Colonic mucosa (tissue), 4 donors: ENCODE measurements at regions not wholly inside any gene's neighbourhood (a gene's known extent, or its start where the extent isn't known, plus 50 kb on each side); places are given as distances from the start of the nearest gene placed in this dataset.

Experiments used
- DNase-seq: peaks from one replicate; pipeline ENCODE4 v3.0.0-alpha.2; 2020
- H3K27ac ChIP-seq: fragments of 200-600 bp; one replicate; pipeline ENCODE4 v1.8.0; 2021
- H3K27me3 ChIP-seq: fragments of 200-600 bp; one replicate; pipeline ENCODE4 v1.8.0; 2021
- H3K36me3 ChIP-seq: fragments of 200-600 bp; one replicate; pipeline ENCODE4 v1.8.0; 2021
- H3K4me1 ChIP-seq: fragments of 200-600 bp; one replicate; pipeline ENCODE4 v1.8.0; 2021; ENCODE audit warnings: mild to moderate bottlenecking
- H3K4me3 ChIP-seq: fragments of 200-600 bp; one replicate; pipeline ENCODE4 v1.8.0; 2021
- H3K9ac ChIP-seq, 2 donors: one replicate each; pipeline ENCODE4 v1.7.0; 2013; ENCODE audit warnings: control low read depth in 2 of 2, low read depth in 2 of 2, low read length in 2 of 2
- H3K9me3 ChIP-seq: fragments of 200-600 bp; one replicate; pipeline ENCODE4 v1.8.0; 2021
- intact Hi-C: fragments of 100-400 bp; cut with DNase I; formaldehyde crosslinking; loops from one replicate; pipeline ENCODE4 v1.14.1; 2022
- TF ChIP-seq, protein P1 (sequence below): fragments of 200-600 bp; IDR thresholded peaks from one replicate; pipeline ENCODE4 v1.8.0; 2022; ENCODE audit warnings: antibody characterized with exemption, mild to moderate bottlenecking
- donor health status: healthy.
- donor health status: DM: no; HTN: no; CAD: no.
- donor health status: DM: no; HTN: no; CAD: no.

DNA sequence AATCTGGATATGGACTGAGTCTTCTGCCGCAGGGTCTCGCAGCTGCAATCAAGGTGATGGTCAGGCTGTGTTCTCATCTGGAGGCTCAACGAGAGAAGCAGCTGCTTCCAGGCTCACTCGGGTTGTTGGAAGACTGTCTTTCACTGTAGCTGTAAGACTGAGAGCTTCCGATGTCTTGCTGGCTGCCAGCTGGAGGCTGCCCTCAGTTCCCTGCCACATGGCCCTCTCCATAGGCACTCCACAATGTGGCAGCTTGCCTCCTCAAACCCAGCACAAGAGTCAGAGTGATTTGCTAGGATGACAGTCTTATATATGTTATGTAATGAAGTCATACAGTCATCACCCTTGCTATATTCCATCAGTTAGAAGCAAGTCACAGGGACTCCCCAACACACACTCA is 290.5 kb upstream of the CDYL start:
- Histone ChIP-seq H3K27me3 (no peaks in the 10 kb centered on the region), H3K4me3 (no peak overlapping the region), H3K27ac (no peak overlapping the region), H3K4me1 (no peaks in the 10 kb centered on the region), H3K9ac (no peak overlapping the region), H3K9me3 (no peaks in the 10 kb centered on the region), H3K36me3 (no peaks in the 10 kb centered on the region)
- intact Hi-C loops = no loop called here
- no peak for DNase-seq
- TF ChIP-seq, protein P1, sequence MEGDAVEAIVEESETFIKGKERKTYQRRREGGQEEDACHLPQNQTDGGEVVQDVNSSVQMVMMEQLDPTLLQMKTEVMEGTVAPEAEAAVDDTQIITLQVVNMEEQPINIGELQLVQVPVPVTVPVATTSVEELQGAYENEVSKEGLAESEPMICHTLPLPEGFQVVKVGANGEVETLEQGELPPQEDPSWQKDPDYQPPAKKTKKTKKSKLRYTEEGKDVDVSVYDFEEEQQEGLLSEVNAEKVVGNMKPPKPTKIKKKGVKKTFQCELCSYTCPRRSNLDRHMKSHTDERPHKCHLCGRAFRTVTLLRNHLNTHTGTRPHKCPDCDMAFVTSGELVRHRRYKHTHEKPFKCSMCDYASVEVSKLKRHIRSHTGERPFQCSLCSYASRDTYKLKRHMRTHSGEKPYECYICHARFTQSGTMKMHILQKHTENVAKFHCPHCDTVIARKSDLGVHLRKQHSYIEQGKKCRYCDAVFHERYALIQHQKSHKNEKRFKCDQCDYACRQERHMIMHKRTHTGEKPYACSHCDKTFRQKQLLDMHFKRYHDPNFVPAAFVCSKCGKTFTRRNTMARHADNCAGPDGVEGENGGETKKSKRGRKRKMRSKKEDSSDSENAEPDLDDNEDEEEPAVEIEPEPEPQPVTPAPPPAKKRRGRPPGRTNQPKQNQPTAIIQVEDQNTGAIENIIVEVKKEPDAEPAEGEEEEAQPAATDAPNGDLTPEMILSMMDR = no peak

DNA sequence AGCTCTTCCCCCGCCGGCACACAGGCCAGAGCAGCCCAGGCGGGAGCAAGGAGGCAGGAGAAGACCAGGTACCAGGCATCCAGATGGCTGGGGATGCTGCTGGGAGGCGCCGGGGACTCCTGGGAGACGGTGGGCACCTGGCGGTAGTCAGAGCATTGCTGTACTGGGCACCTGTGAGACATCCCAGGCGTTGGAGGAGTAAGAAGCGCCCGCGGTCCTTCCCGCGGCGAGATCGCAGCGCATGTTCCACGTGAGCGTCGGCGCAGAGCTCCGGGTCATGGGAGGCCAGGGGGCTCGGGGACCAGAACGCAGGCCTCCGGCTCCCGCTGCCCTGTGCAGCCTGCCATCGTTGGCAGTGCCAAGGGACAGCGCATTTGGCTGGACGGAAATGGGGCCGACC is 293.7 kb upstream of the CDYL start:
- no peaks in the 10 kb centered on the region for H3K27me3 ChIP-seq
- no peak overlapping the region for H3K27ac ChIP-seq
- H3K4me3 ChIP-seq = no peak overlapping the region
- no peak for DNase-seq
- no peak overlapping the region for H3K9ac ChIP-seq
- intact Hi-C loops = no loop called here
- no peaks in the 10 kb centered on the region for H3K36me3 ChIP-seq
- H3K9me3 ChIP-seq = no peaks in the 10 kb centered on the region
- TF ChIP-seq, protein P1 = no peak
- no peaks in the 10 kb centered on the region for H3K4me1 ChIP-seq

DNA sequence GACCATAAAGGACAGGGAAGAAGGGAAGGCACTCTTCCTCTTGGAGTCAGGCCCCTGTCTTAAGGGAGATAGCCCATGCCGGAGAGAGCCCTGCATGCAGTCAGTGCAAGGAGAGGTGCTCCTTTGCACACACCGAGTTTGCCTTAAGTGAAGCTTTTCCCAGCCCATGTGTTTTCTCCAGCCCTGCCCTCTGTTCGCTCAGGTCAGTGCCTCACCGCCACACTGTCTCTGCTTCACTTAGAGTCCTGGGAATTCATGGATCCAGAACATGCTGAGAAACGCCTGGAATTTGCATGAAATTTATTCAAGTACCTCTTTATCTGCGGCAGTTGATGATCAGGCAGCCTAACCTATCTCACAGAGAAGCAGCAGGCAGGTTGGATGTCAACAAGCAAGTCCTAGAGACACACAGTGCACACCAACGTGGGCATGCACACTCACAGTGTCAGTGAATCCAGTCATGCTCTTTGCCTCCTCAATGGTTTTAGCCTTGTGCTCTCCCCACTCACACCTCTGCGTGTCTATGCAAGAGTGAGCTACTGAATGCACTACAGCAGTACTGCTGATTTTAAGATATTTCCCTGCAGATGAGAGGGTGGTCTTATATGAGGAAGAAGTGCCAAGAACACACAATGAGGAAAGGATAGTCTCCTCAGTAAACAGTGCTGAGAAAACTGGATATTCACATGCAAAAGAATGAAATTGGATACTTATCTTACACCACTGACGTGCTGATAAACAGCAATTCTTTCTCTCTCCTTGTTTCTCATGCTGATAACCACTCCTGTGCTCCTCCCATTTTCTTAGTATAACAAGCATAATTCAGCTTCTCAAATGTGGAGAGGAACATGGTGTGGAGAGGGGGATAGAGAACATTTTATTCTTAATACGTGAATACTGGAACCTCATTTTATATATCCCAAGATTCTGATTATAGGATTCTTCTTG is 295.1 kb upstream of the CDYL start:
- intact Hi-C loops = no loop called here
- no peak for DNase-seq
- H3K9me3 ChIP-seq = no peaks in the 10 kb centered on the region

DNA sequence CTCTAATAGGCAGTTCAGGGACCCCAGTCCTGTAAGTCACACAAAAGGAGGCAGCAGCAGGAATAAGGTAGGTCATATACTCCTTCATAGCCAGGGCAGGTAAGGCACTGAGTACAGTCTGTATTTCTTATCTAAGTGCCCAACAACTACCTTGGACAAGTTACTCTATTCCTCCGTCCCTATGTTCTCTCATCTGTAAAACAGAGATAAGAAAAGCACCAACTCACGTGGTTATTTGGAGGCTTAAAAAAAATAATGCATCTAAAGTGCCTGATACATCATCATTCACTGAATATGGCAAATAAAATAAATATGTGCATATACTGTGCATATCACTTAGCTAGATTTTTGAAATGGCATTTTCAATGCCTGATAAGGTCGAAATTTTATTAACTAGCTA is 298.1 kb upstream of the CDYL start:
- Histone ChIP-seq H3K36me3 (no peaks in the 10 kb centered on the region), H3K9me3 (no peaks in the 10 kb centered on the region), H3K4me1 (no peaks in the 10 kb centered on the region), H3K27ac (no peak overlapping the region), H3K9ac (no peak overlapping the region), H3K27me3 (no peaks in the 10 kb centered on the region), H3K4me3 (no peak overlapping the region)
- no peak for DNase-seq
- intact Hi-C loops = no loop called here
- TF ChIP-seq, protein P1 = no peak

More for the DNA sequence above, 295.1 kb upstream of the CDYL start:
- Histone ChIP-seq H3K36me3 (no peaks in the 10 kb centered on the region), H3K27ac (no peak overlapping the region), H3K4me1 (no peaks in the 10 kb centered on the region), H3K9ac (no peak overlapping the region), H3K27me3 (no peaks in the 10 kb centered on the region), H3K4me3 (no peak overlapping the region)
- TF ChIP-seq, protein P1 = no peak

DNA sequence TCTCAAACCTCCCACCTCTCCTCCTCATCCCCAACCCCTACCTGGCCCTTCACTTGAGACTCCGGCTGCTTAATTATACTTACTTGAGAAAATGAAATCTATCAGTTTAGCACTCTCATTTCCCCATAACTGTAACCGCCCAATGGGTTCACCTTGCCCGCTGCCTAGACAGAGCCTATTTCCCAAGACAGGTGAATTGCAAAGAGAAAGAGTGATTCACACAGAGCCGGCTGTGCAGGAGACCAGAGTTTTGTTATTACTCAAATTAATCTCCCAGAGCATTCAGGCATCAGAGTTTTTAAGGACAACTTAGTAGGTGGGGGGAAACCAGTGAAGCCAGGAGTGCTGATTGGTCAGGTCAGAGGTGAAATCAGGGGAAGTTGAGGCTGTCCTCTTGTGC is 301.4 kb upstream of the CDYL start:
- TF ChIP-seq, protein P1 = no peak
- Histone ChIP-seq H3K9ac (no peak overlapping the region), H3K4me3 (no peak overlapping the region), H3K36me3 (no peaks in the 10 kb centered on the region), H3K4me1 (no peaks in the 10 kb centered on the region), H3K27me3 (no peaks in the 10 kb centered on the region), H3K27ac (no peak overlapping the region), H3K9me3 (no peaks in the 10 kb centered on the region)
- no peak for DNase-seq
- intact Hi-C loops = no loop called here
